GM23338 (cell line): ENCODE measurements at regions not wholly inside any gene's neighbourhood (a gene's known extent, or its start where the extent isn't known, plus 50 kb on each side); places are given as distances from the start of the nearest gene placed in this dataset.

Experiments used
- ATAC-seq: fragments of 200-7000 bp; cut with Tn5 transposase; 3 replicates; pipeline ENCODE4 v1.9.1; 2020
- DNase-seq: peaks from one replicate; pipeline ENCODE4 v3.0.0-alpha.2; 2015; ENCODE audit warnings: low spot score
- H2AFZ ChIP-seq: fragments of 200-600 bp; sonication (generic); 2 replicates; pipeline ENCODE4 v1.8.0; 2016; ENCODE audit warnings: antibody characterized with exemption, mild to moderate bottlenecking, moderate library complexity
- H3F3A ChIP-seq: fragments of 200-600 bp; sonication (generic); replicated peaks from 2 replicates; pipeline ENCODE4 v1.8.0; 2017; ENCODE audit warnings: antibody characterized with exemption, mixed run types, low read depth
- H3K27ac ChIP-seq: fragments of 200-600 bp; sonication (generic); 2 replicates; pipeline ENCODE4 v1.6.1; 2016; ENCODE audit warnings: low read depth
- H3K27me3 ChIP-seq: fragments of 200-600 bp; sonication (generic); 2 replicates; pipeline ENCODE4 v1.8.0; 2016; ENCODE audit warnings: mild to moderate bottlenecking, mixed run types, moderate library complexity; ENCODE audit not compliant: insufficient read depth
- H3K36me3 ChIP-seq: fragments of 200-600 bp; sonication (generic); 2 replicates; pipeline ENCODE4 v1.8.0; 2016; ENCODE audit warnings: mild to moderate bottlenecking; ENCODE audit not compliant: insufficient read depth
- H3K4me1 ChIP-seq: fragments of 200-600 bp; sonication (generic); 2 replicates; pipeline ENCODE4 v1.8.0; 2016; ENCODE audit warnings: mild to moderate bottlenecking, moderate library complexity; ENCODE audit not compliant: insufficient read depth
- H3K4me2 ChIP-seq: fragments of 200-600 bp; sonication (generic); 2 replicates; pipeline ENCODE4 v1.7.1; 2017; ENCODE audit warnings: mixed run types
- H3K4me3 ChIP-seq: fragments of 200-600 bp; sonication (generic); 2 replicates; pipeline ENCODE4 v1.6.1; 2016; ENCODE audit warnings: mixed run types
- H3K79me2 ChIP-seq: fragments of 200-600 bp; sonication (generic); replicated peaks from 2 replicates; pipeline ENCODE4 v1.8.0; 2017; ENCODE audit warnings: mild to moderate bottlenecking; ENCODE audit not compliant: insufficient read depth
- H3K9me2 ChIP-seq: fragments of 200-600 bp; sonication (generic); 2 replicates; pipeline ENCODE4 v1.8.0; 2017; ENCODE audit not compliant: insufficient read depth
- H4K20me1 ChIP-seq: fragments of 200-600 bp; sonication (generic); replicated peaks from 2 replicates; pipeline ENCODE4 v1.8.0; 2017; ENCODE audit warnings: mild to moderate bottlenecking; ENCODE audit not compliant: insufficient read depth
- H3K27ac Mint-ChIP-seq: 2 replicates; pipeline ENCODE4 v1.8.0; 2020; ENCODE audit warnings: inconsistent platforms, mild to moderate bottlenecking, moderate library complexity, mixed read lengths
- H3K27me3 Mint-ChIP-seq: 3 replicates; pipeline ENCODE4 v1.8.0; 2022; ENCODE audit warnings: low read depth, mild to moderate bottlenecking, moderate library complexity, mixed read lengths, inconsistent platforms; ENCODE audit not compliant: insufficient read depth, poor library complexity
- H3K36me3 Mint-ChIP-seq: 3 replicates; pipeline ENCODE4 v1.8.0; 2021; ENCODE audit warnings: low read depth, mild to moderate bottlenecking, inconsistent platforms, moderate library complexity, mixed read lengths
- H3K4me1 Mint-ChIP-seq: 3 replicates; pipeline ENCODE4 v1.8.0; 2020; ENCODE audit warnings: mild to moderate bottlenecking, inconsistent platforms, mixed read lengths
- H3K4me3 Mint-ChIP-seq: 3 replicates; pipeline ENCODE4 v1.8.0; 2021; ENCODE audit warnings: moderate library complexity, mild to moderate bottlenecking, inconsistent platforms, mixed read lengths
- H3K9me3 Mint-ChIP-seq: 3 replicates; pipeline ENCODE4 v1.8.0; 2020; ENCODE audit warnings: moderate library complexity, mild to moderate bottlenecking, inconsistent platforms, mixed read lengths
- CREB1 ChIP-seq: fragments of 250-450 bp; sonication (Bioruptor Pico); IDR thresholded peaks from 2 replicates; pipeline ENCODE4 v1.5.0; 2020; ENCODE audit warnings: low read depth, mild to moderate bottlenecking, moderate library complexity
- CTCF ChIP-seq, 2 experiments: fragments of 200-600 bp in 1 of 2; sonication (generic) in 1 of 2; conservative IDR thresholded peaks; 2 replicates each; pipeline versions ENCODE4 v1.5.1 to v1.6.1; 2016 to 2017; ENCODE audit warnings: antibody characterized with exemption in 2 of 2, low read depth in 2 of 2, mild to moderate bottlenecking in 2 of 2, moderate library complexity in 1 of 2
- ETS1 ChIP-seq: IDR thresholded peaks from 2 replicates; pipeline ENCODE4 v1.6.1; 2016; ENCODE audit warnings: antibody characterized with exemption
- EZH2 ChIP-seq: fragments of 200-600 bp; sonication (generic); IDR thresholded peaks from one replicate; pipeline ENCODE4 v1.8.0; 2017; ENCODE audit warnings: antibody characterized with exemption, mild to moderate bottlenecking, low read depth; ENCODE audit not compliant: unreplicated experiment
- EZH2phosphoT487 ChIP-seq: fragments of 200-600 bp; sonication (generic); IDR thresholded peaks from one replicate; pipeline ENCODE4 v1.8.1; 2018; ENCODE audit warnings: antibody characterized with exemption; ENCODE audit not compliant: unreplicated experiment
- JUNB ChIP-seq: IDR thresholded peaks from one replicate; pipeline ENCODE4 v1.6.1; 2016; ENCODE audit warnings: antibody characterized with exemption; ENCODE audit not compliant: unreplicated experiment
- NANOG ChIP-seq: IDR thresholded peaks from 2 replicates; pipeline ENCODE4 v1.6.1; 2016; ENCODE audit warnings: antibody characterized with exemption, borderline replicate concordance
- POLR2AphosphoS5 ChIP-seq: IDR thresholded peaks from 2 replicates; pipeline ENCODE4 v1.6.1; 2016; ENCODE audit warnings: antibody characterized with exemption, low read depth
- REST ChIP-seq: IDR thresholded peaks from one replicate; pipeline ENCODE4 v1.6.1; 2018; ENCODE audit warnings: antibody characterized with exemption; ENCODE audit not compliant: unreplicated experiment
- STAT1 ChIP-seq: IDR thresholded peaks from one replicate; pipeline ENCODE4 v1.6.1; 2016; ENCODE audit warnings: antibody characterized with exemption; ENCODE audit not compliant: unreplicated experiment
- ZNF114 ChIP-seq: fragments of 250-450 bp; sonication (Bioruptor Pico); IDR thresholded peaks from 2 replicates; pipeline ENCODE4 v1.5.0; 2020; ENCODE audit warnings: mild to moderate bottlenecking, moderate library complexity
- ZNF331 ChIP-seq: fragments of 250-450 bp; sonication (Bioruptor Pico); IDR thresholded peaks from 2 replicates; pipeline ENCODE4 v1.5.0; 2020; ENCODE audit warnings: low read depth, mild to moderate bottlenecking, moderate library complexity
- ZNF462 ChIP-seq: fragments of 250-450 bp; sonication (Bioruptor Pico); IDR thresholded peaks from 2 replicates; pipeline ENCODE4 v1.5.0; 2020; ENCODE audit warnings: mild to moderate bottlenecking, moderate library complexity

GRCh38 chr7:92964141-92964540 lies 127.8 kb upstream of the CDK6 start:
- Histone ChIP-seq H3K27ac (no peak overlapping the region), H3K27me3 (no peaks in the 10 kb centered on the region), H2AFZ (no peak overlapping the region), H3K4me1 (no peaks in the 10 kb centered on the region), H4K20me1 (no peaks in the 10 kb centered on the region), H3K36me3 (no peaks in the 10 kb centered on the region), H3F3A (no peaks in the 10 kb centered on the region), H3K4me2 (no peak overlapping the region), H3K4me3 (no peak overlapping the region), H3K9me2 (peaks cover 6% of the 10 kb centered on the region; the same call in 1 of the 2 replicates), H3K79me2 (no peaks in the 10 kb centered on the region)
- Mint-ChIP-seq H3K4me3 (no peak overlapping the region), H3K9me3 (peaks cover 3% of the 10 kb centered on the region; the same call in 2 of the 3 replicates), H3K27me3 (no peaks in the 10 kb centered on the region), H3K36me3 (no peaks in the 10 kb centered on the region; the same call in 2 of the 3 replicates), H3K4me1 (no peaks in the 10 kb centered on the region), H3K27ac (no peak overlapping the region)
- ATAC-seq: no peak
- no peak for DNase-seq
- TF ChIP-seq NANOG (no peak), EZH2phosphoT487 (no peak), JUNB (no peak), EZH2 (no peak), REST (no peak), STAT1 (no peak), CTCF (conservative IDR thresholded peaks at IDR 0.05; ENCODE audit: low read depth in 2 of 2) (no peak), ZNF114 (CRISPR knock-in tag) (no peak), ZNF462 (no peak), ZNF331 (CRISPR knock-in tag) (no peak), ETS1 (no peak), CREB1 (CRISPR knock-in tag) (no peak), POLR2AphosphoS5 (no peak)
